Muscle of arm (tissue), 1 donor: ENCODE measurements at regions not wholly inside any gene's neighbourhood (a gene's known extent, or its start where the extent isn't known, plus 50 kb on each side); places are given as distances from the start of the nearest gene placed in this dataset.

ENCODE experiments used
- DNase-seq: peaks from one replicate; pipeline ENCODE4 v3.0.0-alpha.2; 2013

DNA sequence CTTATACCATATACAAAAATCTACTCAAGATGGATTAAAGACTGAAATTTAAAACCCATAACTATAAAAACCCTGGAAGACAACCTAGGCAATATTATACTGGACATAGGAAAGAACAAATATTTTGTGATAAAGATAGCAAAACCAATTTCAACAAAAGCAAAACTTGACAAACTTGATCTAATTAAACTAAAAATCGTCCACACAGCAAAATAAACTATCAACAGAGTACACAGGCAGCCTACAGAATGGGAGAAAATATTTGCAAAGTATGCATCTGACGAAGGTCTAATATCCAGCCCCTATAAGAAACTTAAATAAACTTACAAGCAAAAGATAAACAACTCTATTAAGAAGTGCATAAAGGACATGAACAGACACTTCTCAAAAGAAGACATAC lies 240.1 kb downstream of the HGF start:
- no peak for DNase-seq

DNA sequence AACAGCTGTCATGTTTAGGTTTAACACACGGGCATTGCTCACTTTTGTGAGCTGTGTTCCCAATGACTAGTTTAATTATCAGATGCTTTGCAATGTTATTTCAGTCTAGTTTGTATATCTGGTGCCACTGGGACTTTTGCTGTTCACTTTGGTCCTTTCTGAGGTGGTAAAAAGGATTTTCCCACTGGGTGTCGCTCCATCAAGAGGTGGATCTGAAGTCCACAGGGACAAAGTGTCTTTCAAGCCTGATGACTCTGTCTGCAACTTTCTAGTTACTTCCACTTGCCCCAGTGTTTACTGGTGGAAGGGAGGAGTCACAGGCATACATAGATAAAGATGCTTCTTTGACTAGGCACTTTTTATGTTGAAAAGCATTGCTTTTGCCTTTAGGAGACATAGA lies 242.2 kb downstream of the HGF start:
- no peak for DNase-seq

GRCh38 chr7:81526971-81527370 lies 242.9 kb downstream of the HGF start:
- no peak for DNase-seq

DNA sequence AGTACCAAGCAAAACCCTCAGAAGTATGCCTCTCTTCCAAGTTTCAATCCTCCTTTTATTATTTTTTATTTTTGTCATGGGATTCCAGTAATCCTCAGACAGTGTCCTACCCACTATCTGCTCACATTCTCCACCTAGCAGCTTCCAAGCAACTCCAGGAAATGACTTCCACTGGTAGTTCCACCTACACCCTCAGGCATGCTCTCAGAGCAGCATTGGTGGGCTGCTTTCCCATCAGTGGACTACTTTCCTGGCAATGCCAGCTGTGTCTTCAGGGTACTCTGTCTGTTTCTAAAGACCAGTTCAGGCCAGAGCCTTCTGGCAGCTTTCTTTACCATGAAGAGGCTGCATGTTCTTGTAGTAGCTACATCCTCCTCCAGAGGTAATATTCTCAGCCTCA lies 244.0 kb downstream of the HGF start:
- no peak for DNase-seq

DNA sequence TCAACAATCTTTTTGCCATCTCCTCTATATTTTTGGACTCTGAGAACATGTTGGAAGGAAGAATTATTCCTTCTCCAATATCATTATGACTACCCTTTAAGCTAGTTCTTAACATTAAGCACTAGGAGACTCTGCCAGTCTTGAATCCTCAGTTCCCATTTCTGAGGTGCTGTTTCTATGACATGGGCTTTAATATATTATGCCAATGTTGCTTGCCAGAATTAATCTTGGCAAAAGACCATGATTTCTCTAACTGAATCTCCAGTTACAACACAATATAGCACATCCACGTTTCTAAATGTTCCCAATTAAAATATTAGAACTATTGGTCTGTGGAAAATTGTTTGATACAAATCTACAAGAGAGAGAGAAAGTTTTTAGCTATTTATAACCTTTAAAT lies 250.0 kb downstream of the HGF start:
- no peak for DNase-seq

GRCh38 chr7:81516898-81517297 lies 252.9 kb downstream of the HGF start:
- no peak for DNase-seq

- DNase-seq = peak; percentile 49
Measured at GRCh38 chr7:81515009-81515408, 254.8 kb downstream of the HGF start.

DNA sequence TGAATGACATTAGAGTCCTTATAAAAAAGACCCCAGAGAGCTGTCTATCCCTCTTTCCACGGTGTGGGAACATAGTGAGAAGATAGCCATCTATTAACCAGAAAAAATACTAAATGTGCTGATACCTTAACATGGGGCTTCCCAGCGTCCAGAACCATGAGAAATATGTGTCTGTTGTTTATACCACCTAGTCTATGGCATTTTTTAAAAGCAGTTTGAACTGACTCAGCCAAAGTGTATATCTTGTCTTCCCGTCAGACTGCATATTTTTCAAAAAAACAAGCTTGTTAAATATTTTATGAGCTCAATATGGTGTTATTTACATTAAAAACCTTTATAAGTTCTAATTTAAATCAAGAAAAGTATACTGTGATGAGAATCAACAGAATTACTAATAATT lies 255.3 kb downstream of the HGF start:
- no peak for DNase-seq

DNA sequence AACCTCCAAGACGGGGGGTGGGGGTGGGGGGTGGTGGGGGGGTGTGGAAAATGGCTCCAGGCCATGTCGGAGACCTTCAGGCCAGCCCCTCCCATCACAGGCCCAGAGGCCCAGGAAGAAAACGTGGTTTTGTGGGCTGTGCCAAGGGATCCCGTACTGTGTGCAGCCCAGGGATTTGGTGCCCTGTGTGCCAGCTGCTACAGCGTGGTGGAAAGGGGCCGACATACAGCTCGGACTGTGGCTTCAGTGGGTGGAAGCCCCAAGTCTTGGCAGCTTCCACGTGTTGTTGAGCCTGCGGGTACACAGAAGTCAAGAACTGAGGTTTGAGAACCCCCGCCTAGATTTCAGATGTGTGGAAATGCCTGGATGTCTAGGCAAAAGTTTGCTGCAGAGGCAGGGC lies 259.7 kb downstream of the HGF start:
- DNase-seq = no peak

DNA sequence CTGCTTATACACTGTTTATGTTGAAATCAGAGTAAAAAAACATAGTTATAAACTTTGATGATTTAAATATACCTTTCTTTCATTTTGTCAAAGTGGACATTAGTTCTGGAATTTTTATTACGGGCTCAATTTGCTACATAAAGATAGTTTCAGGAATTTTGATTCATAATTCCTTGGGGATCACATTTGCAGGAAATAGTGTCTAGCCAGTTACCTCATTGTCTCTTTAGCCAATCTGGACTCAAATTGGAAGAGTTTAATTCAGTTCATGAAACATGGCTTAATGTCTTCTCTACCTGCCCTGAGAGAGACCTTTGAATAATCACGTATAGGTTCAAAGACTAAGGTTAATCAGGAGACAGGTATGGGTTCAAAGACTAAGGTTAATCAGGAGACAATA lies 262.6 kb downstream of the HGF start:
- DNase-seq = no peak

- no peak for DNase-seq
Measured at GRCh38 chr7:81506609-81507008, 263.2 kb downstream of the HGF start.

DNA sequence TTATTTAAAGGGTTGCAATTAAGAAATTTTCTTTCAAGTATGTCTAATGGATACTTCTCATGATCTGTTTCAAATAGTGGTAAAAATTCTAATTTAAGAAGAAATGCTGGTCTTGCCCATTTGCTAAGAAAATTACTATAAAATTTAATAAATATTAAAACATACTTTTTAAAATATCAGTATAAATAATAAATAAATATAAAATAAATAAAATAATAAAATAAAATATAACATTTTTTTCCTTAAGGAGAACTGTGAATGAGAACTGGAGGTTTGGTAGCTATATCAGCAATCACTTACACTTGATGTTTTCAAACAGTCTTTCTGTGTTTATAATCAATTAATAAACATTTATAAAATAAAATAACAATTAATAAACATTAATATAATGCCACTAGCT lies 266.1 kb downstream of the HGF start:
- no peak for DNase-seq

GRCh38 chr7:81503336-81503735 lies 266.5 kb downstream of the HGF start:
- DNase-seq = no peak

DNA sequence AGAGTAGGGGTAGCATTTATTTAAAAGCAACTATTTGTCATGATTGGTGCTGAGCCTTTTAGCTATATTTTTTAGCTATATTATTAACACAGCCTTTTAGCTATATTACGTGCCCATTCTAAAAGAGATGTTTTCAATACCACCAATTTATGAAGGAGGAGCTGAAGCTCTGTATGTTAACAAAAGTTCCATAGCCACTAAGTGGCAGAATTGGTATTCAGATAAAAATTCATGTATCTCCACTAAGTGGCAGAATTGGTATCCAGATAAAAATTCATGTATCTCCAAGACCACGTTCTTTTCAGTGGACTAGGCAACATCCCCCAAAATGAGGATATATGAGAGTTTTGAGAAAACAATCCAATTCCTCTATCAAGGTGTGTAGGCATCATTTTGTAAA lies 268.6 kb downstream of the HGF start:
- no peak for DNase-seq

GRCh38 chr7:81500631-81501030 lies 269.2 kb downstream of the HGF start:
- no peak for DNase-seq

- DNase-seq = peak; percentile 81
Measured at GRCh38 chr7:81499262-81500116, 270.4 kb downstream of the HGF start.

DNA sequence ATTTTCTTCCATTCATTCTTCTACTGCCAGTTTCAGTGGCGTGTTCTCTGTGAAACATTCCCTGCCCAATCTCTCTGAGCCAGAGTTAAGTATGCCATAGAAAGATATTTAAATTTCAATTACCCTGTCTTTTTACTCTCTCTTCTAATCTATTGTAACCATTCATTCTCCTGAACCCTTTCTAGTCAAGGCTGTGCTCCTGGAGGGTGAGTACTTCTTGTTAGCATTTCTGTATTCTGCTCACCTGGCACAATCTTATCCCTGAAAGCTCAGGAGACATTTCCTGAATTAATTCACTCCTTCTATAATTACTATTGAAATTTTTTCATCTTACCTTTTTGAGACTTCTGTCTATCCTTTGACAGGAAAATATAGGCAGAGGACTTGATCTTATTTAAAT lies 271.7 kb downstream of the HGF start:
- no peak for DNase-seq

- DNase-seq = no peak
Measured at GRCh38 chr7:81492910-81493309, 276.9 kb downstream of the HGF start.

GRCh38 chr7:81492240-81492639 lies 277.6 kb downstream of the HGF start:
- no peak for DNase-seq

GRCh38 chr7:81491573-81491972 lies 278.3 kb downstream of the HGF start:
- no peak for DNase-seq

DNA sequence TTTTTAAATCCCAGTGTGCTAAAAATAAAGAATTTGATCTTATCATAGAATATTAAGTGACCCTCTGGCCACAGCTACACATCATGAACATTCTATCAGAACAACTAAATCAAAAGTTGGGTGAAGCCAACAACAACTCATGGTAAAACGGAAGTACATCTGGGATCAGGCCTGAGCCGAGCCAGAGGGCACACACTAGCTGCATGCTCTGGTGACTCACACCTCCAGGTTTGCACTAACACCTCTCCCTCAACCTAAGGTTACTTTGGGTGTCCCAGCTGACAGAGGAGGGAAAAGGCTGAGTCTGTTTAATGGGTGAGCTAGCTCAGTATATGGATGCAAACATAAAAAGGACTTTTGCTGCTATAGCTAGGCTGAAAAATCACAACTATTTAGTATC lies 281.6 kb downstream of the HGF start:
- no peak for DNase-seq

GRCh38 chr7:81487516-81487915 lies 282.3 kb downstream of the HGF start:
- DNase-seq = no peak

- DNase-seq = peak; percentile 64
Measured at GRCh38 chr7:81484261-81484660, 285.6 kb downstream of the HGF start.

DNA sequence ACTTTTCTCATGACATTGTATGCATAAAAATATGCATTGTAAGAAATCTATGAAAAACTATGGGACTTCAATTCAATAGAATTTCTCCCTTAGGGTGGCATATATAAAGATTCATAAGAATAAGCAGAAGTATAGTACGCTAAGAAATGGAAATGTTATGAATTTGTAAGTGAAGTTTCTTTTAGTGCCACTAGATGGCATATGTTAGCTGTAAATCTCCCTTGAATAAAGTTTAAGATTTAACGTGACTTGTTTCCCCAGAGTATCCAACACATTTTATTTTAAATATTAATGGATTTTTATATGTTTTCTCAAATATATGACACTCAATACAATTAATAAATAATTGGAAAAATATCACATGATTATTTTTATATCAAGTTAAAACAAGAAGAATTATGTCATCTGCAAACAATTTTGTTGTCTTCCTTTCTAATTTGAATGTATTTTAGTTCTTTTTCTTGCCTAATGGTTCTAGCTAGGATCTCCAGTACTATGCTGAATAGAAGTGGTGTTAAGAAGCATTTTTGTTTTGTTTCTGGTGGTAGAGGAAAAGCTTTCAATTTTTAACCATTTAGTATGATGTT lies 287.2 kb downstream of the HGF start:
- DNase-seq = no peak
